HG03108 (cell line): ENCODE measurements at regions not wholly inside any gene's neighbourhood (a gene's known extent, or its start where the extent isn't known, plus 50 kb on each side); places are given as distances from the start of the nearest gene placed in this dataset.

Experiments
- ATAC-seq: cut with Tn5 transposase; IDR thresholded peaks from one replicate; pipeline ENCODE4 v1.9.1; 2021; ENCODE audit warnings: moderate library complexity; ENCODE audit not compliant: unreplicated experiment

GRCh38 chr20:50311308-50312001 is 120.8 kb downstream of the CEBPB start:
- ATAC-seq, result no peak

- no peak for ATAC-seq
Measured at GRCh38 chr20:50312002-50312681, 121.5 kb downstream of the CEBPB start.

GRCh38 chr20:50312682-50313521 is 122.3 kb downstream of the CEBPB start:
- no peak for ATAC-seq

GRCh38 chr20:50313522-50313820 is 122.8 kb downstream of the CEBPB start:
- no peak for ATAC-seq

- no peak for ATAC-seq
Measured at GRCh38 chr20:50313827-50314677, 123.4 kb downstream of the CEBPB start.

GRCh38 chr20:50314678-50315335 is 124.2 kb downstream of the CEBPB start:
- ATAC-seq, result no peak

- ATAC-seq, result no peak
Measured at GRCh38 chr20:50315586-50316551, 125.2 kb downstream of the CEBPB start.

- no peak for ATAC-seq
Measured at GRCh38 chr20:50317116-50317515, 126.5 kb downstream of the CEBPB start.

GRCh38 chr20:50317609-50318008 is 127.0 kb downstream of the CEBPB start:
- no peak for ATAC-seq

GRCh38 chr20:50318710-50319109 is 128.1 kb downstream of the CEBPB start:
- ATAC-seq, result no peak

- no peak for ATAC-seq
Measured at GRCh38 chr20:50320005-50320900, 129.6 kb downstream of the CEBPB start.

GRCh38 chr20:50320901-50321796 is 130.5 kb downstream of the CEBPB start:
- ATAC-seq, result no peak

- no peak for ATAC-seq
Measured at GRCh38 chr20:50321797-50322480, 131.3 kb downstream of the CEBPB start.

- ATAC-seq, result no peak
Measured at GRCh38 chr20:50322703-50323131, 132.1 kb downstream of the CEBPB start.

GRCh38 chr20:50323209-50323608 is 132.6 kb downstream of the CEBPB start:
- no peak for ATAC-seq
